G401 (cell line): ENCODE measurements at regions not wholly inside any gene's neighbourhood (a gene's known extent, or its start where the extent isn't known, plus 50 kb on each side); places are given as distances from the start of the nearest gene placed in this dataset.
"Not testable (repeated sequence)": the region's sequence is repeated elsewhere in the genome, so short reads cannot be mapped to it uniquely, and the experiment has no call there.

Experiments
- DNase-seq: peaks from one replicate; pipeline ENCODE4 v3.0.0-alpha.2; 2015; ENCODE audit warnings: low spot score
- in situ Hi-C: cut with HindIII; loops from 2 replicates; pipeline ENCODE4 v1.10.0; 2016; ENCODE audit warnings: low sequenced_read_pairs, mixed read lengths

GRCh38 chr9:102768002-102768401 is 227.1 kb upstream of the CYLC2 start:
- in situ Hi-C loops = no loop called here
- DNase-seq = no peak

DNA sequence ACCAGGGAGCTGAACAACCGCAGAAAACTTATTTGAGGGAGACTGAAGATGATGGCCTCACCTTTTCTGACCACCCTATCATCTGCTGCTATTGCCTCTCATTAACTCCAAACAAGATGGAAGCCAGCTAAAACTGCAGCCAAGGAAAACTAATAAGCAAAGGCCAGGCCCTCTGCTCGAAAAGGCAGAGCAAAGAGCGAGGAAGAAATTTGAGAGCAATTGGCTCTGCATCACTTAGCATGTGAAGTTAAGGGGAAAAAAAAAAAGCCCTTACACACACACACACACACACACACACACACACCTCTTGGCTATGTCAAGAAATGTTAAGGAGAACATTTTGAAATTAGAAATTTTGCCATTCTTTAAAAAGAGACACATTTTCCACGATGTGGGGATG is 228.1 kb upstream of the CYLC2 start:
- DNase-seq = no peak
- in situ Hi-C loops = no loop called here

- in situ Hi-C loops = no loop called here
- DNase-seq = no peak
Measured at GRCh38 chr9:102740578-102740977, 254.6 kb upstream of the CYLC2 start.

- DNase-seq = no peak
- in situ Hi-C loops = no loop called here
Measured at GRCh38 chr9:102728946-102729345, 266.2 kb upstream of the CYLC2 start.

- DNase-seq = no peak
- in situ Hi-C loops = no loop called here
Measured at GRCh38 chr9:102714184-102714583, 280.9 kb upstream of the CYLC2 start.

- in situ Hi-C loops, DNase-seq: not testable (repeated sequence)
Measured at GRCh38 chr9:102712910-102713309, 282.2 kb upstream of the CYLC2 start.

GRCh38 chr9:102700936-102701335 is 294.2 kb upstream of the CYLC2 start:
- DNase-seq = no peak
- in situ Hi-C loops = no loop called here

- in situ Hi-C loops = no loop called here
- DNase-seq = no peak
Measured at GRCh38 chr9:102669220-102669619, 325.9 kb upstream of the CYLC2 start.

DNA sequence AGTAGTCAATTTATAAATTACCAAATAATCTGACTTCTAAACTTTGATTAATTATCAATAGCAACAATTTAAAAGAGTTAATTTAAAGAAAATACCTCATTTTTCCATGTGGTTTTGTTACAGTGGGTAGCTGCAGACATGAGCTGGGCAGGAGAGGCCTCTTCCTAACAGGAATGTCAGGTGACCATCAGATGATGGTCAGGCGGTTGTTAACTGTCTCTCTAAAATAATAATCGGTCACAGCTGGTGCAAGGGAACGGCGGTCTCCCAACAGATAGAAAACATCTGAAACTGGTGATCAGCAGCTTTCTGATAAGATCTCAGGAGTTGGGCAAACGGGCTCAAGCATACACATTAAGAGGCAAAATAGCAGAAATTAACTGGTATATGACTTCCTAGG is 342.7 kb upstream of the CYLC2 start:
- no peak for DNase-seq
- in situ Hi-C loops = no loop called here

DNA sequence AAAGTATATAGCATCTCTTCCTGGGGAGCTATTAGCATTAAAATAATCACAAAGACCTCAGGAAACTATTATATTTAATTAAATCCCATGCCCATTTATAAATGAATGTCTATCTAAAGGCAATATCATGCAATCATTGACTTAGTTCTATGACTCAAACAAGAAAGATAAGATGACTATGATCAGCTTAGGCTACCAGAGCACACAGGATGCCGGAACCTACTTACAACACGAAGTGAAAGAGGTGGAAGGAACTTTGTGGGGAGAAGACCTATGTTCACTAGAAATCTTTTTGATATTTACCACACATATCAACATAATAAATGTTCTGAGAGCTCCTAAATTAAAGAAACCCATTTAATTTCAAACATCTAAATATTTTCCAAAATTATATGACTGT is 344.2 kb upstream of the CYLC2 start:
- DNase-seq = no peak
- in situ Hi-C loops = no loop called here

GRCh38 chr9:102642651-102643050 is 352.5 kb upstream of the CYLC2 start:
- in situ Hi-C loops = no loop called here

DNA sequence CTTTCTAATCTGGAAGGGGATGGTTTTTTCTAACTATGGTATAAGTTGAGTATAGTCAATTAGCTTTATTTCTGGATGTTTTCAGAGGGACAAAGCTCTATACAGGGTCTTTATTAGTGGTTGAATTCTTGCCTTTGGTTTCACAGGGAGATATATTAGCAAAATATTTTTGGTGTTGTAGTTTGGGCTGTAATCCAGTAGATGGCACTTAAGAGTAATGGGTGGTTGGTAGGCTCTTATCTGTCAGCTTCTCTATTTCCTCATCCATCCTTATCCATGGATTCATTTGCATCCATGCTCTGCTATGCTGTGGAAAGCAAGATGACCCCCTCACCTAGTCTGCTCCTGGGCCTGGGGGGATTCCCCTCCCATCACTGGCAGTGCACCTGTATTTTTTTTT is 363.6 kb upstream of the CYLC2 start:
- in situ Hi-C loops = no loop called here
- DNase-seq = no peak

More at GRCh38 chr9:102642651-102643050, 352.5 kb upstream of the CYLC2 start:
- DNase-seq = no peak

- in situ Hi-C loops = no loop called here
- DNase-seq = no peak
Measured at GRCh38 chr9:102609461-102609860, 385.7 kb upstream of the CYLC2 start.

DNA sequence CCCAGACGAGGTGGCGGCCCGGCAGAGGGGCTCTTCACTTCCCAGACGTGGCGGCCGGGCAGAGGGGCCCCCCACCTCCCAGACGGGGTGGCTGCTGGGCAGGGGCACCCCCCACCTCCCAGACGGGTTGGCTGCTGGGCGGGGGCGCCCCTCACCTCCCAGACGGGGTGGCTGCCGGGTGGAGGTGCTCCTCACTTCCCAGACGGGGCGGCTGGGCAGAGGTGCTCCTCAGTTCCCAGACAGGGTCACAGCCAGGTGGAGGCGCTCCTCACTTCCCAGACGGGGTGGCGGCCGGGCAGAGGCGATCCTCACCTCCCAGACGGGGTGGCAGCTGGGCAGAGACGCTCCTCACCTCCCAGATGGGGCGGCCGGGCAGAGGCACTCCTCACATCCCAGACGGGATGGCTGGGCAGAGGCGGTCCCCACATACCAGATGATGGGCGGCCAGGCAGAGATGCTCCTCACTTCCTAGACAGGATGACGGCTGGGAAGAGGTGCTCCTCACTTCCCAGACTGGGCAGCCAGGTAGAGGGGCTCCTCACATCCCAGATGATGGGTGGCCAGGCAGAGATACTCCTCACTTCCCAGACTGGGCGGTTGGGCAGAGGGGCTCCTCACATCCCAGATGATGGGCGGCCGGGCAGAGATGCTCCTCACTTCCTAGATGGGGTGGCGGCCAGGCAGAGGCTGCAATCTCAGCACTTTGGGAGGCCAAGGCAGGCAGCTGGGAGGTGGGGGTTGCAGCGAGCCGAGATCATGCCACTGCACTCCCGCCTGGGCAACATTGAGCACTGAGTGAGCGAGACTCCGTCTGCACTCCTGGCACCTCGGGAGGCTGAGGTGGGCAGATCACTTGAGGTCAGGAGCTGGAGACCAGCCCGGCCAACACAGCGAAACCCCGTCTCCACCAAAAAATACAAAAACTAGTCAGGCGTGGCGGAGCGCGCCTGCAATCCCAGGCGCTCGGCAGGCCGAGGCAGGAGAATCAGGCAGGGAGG is 391.6 kb upstream of the CYLC2 start:
- in situ Hi-C loops, DNase-seq: not testable (repeated sequence)

DNA sequence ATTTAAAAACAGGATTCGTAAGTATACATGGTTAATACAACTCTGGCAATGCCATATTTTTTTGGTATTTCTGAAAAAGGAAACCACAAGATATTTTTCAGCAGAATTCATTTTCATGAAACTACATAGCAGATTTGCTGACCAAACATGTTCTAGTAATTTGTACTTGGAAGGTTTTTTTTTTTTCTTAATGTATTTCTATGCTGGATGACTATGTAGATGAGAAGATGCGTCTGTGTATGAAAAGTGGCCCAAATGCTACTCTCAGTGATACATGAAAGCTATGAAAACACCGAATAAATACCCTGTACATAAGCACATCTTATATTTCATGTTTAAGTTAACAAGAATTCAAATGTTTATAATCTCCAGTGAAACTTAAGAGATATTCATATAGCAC is 400.9 kb upstream of the CYLC2 start:
- in situ Hi-C loops = no loop called here

GRCh38 chr9:102587281-102587680 is 407.9 kb upstream of the CYLC2 start:
- in situ Hi-C loops = no loop called here
- DNase-seq = no peak

More for the DNA sequence above, 400.9 kb upstream of the CYLC2 start:
- DNase-seq = no peak

DNA sequence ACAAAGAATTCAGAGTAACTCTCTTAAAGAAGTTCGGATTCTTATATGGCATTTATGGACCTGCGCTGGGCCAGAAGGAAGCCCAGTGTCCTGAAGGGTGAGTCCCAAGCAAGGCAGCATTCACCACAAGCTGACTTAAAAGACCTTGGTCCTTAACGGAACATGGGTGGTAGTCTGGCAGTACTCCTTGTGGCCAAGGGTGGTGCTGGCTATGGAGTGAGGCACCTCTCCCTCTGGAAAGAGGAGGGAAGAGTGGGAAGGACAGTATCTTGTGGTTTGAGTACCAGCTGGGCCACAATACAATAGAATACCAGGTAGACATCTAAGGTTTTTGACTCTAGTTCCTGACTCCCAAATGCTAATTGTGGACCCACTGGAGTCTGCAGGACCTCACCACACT is 425.7 kb upstream of the CYLC2 start:
- no peak for DNase-seq
- in situ Hi-C loops = no loop called here

DNA sequence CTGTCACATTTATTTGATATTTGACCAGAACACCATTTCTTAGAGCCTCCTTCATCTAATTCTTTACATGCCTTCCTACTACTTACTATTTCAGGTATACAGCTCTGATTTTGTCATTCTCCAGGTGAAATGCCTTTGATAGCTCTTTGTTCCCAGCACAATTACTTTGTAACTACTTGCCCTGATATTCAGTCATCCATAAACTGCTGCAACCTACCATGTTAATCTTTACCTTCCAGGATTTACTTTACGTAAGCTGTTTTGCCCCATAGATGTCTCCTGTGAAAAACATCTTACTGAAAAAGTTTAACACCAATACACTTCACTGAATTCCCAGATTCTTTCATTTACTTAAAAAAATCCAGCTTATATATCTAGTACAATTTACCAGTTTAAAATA is 443.8 kb upstream of the CYLC2 start:
- no peak for DNase-seq
- in situ Hi-C loops = no loop called here

GRCh38 chr9:102550886-102551285 is 444.2 kb upstream of the CYLC2 start:
- in situ Hi-C loops = no loop called here
- DNase-seq = no peak

DNA sequence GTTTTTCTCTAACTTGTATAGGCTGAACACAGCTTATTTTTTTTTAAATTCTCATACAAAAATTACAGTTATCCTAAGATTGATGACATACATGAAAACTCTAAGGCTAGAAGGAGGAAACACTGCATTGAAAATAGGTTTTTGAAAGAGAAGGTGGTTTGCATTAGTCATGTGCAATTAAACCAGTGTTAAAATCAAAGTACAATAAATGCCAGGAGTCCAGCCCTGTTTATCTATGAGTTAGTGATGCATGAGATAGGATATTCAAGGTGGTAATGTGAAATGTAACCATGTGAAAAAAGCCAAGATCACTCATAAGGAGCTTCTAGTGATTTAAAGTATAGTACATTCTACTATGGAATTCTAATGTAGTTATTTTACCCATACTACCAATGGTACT is 444.9 kb upstream of the CYLC2 start:
- DNase-seq = no peak
- in situ Hi-C loops = no loop called here

GRCh38 chr9:102534031-102534430 is 461.1 kb upstream of the CYLC2 start:
- in situ Hi-C loops = no loop called here
- DNase-seq = peak; percentile 24
